Panc1 (cell line): ENCODE measurements at regions not wholly inside any gene's neighbourhood (a gene's known extent, or its start where the extent isn't known, plus 50 kb on each side); places are given as distances from the start of the nearest gene placed in this dataset.

Experiments
- POLR2AphosphoS5 ChIP-seq: IDR thresholded peaks from 2 replicates; pipeline ENCODE4 v1.6.1; 2012; ENCODE audit warnings: mild to moderate bottlenecking, low read depth, low read length, moderate library complexity
- SIN3A ChIP-seq: IDR thresholded peaks from 2 replicates; pipeline ENCODE4 v1.6.1; 2012; ENCODE audit warnings: low read depth, mild to moderate bottlenecking, low read length, moderate library complexity, borderline replicate concordance; ENCODE audit not compliant: insufficient read depth
- TCF7L2 ChIP-seq: IDR thresholded peaks from 2 replicates; pipeline ENCODE4 v1.6.1; 2011; ENCODE audit warnings: mild to moderate bottlenecking, low read depth, low read length, inconsistent platforms
- TF ChIP-seq, protein P1 (sequence below): fragments of 450-650 bp; IDR thresholded peaks from 2 replicates; pipeline ENCODE4 v1.5.1; 2017; ENCODE audit warnings: mild to moderate bottlenecking

DNA sequence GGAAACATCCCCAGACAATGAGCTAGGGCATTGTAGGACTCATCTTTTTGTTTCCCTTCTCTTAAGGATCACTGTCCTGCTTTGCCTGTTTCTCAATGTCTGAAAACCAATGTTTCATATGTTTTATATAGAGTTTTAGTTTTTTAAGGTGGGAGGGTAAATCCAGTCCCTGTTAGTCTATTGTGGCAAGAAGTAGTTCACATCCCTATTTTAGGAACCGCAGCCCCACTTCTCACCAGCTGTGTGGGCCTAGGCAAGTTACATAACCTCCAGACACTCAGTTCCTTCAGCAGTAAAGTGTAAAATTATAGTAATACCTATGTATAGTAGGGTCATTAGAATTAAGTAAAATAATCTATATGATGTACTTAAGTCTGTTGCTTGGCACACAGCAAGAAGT lies 105.8 kb upstream of the WLS start:
- TF ChIP-seq, protein P1, sequence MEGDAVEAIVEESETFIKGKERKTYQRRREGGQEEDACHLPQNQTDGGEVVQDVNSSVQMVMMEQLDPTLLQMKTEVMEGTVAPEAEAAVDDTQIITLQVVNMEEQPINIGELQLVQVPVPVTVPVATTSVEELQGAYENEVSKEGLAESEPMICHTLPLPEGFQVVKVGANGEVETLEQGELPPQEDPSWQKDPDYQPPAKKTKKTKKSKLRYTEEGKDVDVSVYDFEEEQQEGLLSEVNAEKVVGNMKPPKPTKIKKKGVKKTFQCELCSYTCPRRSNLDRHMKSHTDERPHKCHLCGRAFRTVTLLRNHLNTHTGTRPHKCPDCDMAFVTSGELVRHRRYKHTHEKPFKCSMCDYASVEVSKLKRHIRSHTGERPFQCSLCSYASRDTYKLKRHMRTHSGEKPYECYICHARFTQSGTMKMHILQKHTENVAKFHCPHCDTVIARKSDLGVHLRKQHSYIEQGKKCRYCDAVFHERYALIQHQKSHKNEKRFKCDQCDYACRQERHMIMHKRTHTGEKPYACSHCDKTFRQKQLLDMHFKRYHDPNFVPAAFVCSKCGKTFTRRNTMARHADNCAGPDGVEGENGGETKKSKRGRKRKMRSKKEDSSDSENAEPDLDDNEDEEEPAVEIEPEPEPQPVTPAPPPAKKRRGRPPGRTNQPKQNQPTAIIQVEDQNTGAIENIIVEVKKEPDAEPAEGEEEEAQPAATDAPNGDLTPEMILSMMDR: no peak
- TF ChIP-seq TCF7L2 (no peak), SIN3A (no peak), POLR2AphosphoS5 (no peak)
